PFSK-1 (cell line): ENCODE measurements at regions not wholly inside any gene's neighbourhood (a gene's known extent, or its start where the extent isn't known, plus 50 kb on each side); places are given as distances from the start of the nearest gene placed in this dataset.

ENCODE experiments used
- POLR2AphosphoS5 ChIP-seq: IDR thresholded peaks from 2 replicates; pipeline ENCODE4 v1.6.1; 2012; ENCODE audit warnings: low read depth, mild to moderate bottlenecking, control low read depth, low read length, moderate library complexity
- TAF1 ChIP-seq: IDR thresholded peaks from 2 replicates; pipeline ENCODE4 v1.6.1; 2012; ENCODE audit warnings: low read length, control low read depth, borderline replicate concordance; ENCODE audit not compliant: insufficient read depth

DNA sequence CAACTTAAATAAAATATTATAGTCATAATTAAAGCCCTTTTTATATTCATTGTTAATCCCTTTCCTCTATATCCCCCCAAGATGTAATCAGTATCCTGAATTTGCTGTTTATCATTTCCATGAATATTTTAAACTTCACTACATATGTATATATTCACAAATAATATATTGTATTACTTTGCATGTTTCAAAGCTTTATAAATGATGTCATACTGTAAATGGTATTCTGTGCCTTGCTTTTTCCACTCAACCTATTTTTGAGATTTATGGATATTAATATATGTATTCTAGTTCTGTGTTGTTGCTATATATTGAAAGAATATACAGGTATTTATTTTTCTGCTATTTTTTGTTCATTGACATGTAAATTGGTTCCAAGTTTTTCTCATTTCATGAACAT, 173.1 kb downstream of the CCDC71L start:
- no peak for TF ChIP-seq POLR2AphosphoS5
- no peak for TF ChIP-seq TAF1
